Rectal smooth muscle tissue (tissue), 1 donor: ENCODE measurements at regions not wholly inside any gene's neighbourhood (a gene's known extent, or its start where the extent isn't known, plus 50 kb on each side); places are given as distances from the start of the nearest gene placed in this dataset.
A peak's percentile ranks its signal among the peaks of the same experiment; 100 is the strongest.

Source experiments
- H3K27ac ChIP-seq: one replicate; pipeline ENCODE4 v1.7.0; 2013; ENCODE audit warnings: low read depth, low read length, inconsistent platforms
- H3K27me3 ChIP-seq: one replicate; pipeline ENCODE4 v1.7.0; 2013; ENCODE audit warnings: low read length; ENCODE audit not compliant: control insufficient read depth, insufficient read depth
- H3K36me3 ChIP-seq: one replicate; pipeline ENCODE4 v1.7.0; 2013; ENCODE audit warnings: low read length; ENCODE audit not compliant: control insufficient read depth, insufficient read depth
- H3K4me1 ChIP-seq: one replicate; pipeline ENCODE4 v1.7.0; 2013; ENCODE audit warnings: low read length; ENCODE audit not compliant: control insufficient read depth, insufficient read depth
- H3K4me3 ChIP-seq: one replicate; pipeline ENCODE4 v1.7.0; 2013; ENCODE audit warnings: low read length
- H3K9ac ChIP-seq: one replicate; pipeline ENCODE4 v1.7.0; 2013; ENCODE audit warnings: low read length

GRCh38 chr15:85298941-85299340, 81.5 kb upstream of the AKAP13 start:
- no peak overlapping the region for H3K4me3 ChIP-seq
- no peak overlapping the region for H3K27ac ChIP-seq
- no peak overlapping the region for H3K9ac ChIP-seq
- no peaks in the 10 kb centered on the region for H3K27me3 ChIP-seq
- H3K4me1 ChIP-seq: no peaks in the 10 kb centered on the region
- H3K36me3 ChIP-seq: no peaks in the 10 kb centered on the region

DNA sequence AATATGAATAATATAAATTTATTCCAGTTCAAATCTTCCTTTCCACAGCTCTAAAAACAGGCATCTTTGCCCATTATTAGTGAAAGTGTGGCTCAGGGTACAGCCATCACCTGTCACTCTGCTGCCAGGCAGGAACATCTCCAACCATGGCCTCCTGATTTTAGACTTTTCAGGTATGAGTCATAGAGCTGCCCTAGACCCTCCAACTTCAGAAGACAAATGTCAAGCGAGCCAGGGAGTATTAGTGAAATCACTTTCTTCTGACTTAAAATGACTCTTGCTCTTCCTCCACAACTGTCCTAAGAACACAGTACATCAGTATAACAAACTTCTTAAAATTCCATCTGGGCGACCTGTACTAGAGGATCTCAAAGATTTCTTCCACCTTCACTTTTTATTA, 78.1 kb upstream of the AKAP13 start:
- H3K4me1 ChIP-seq: no peaks in the 10 kb centered on the region
- H3K9ac ChIP-seq: no peak overlapping the region
- no peak overlapping the region for H3K27ac ChIP-seq
- H3K27me3 ChIP-seq: no peaks in the 10 kb centered on the region
- H3K4me3 ChIP-seq: no peak overlapping the region
- no peaks in the 10 kb centered on the region for H3K36me3 ChIP-seq

- Histone ChIP-seq H3K27me3 (no peaks in the 10 kb centered on the region), H3K4me1 (no peaks in the 10 kb centered on the region), H3K4me3 (no peak overlapping the region), H3K9ac (no peak overlapping the region), H3K36me3 (no peaks in the 10 kb centered on the region), H3K27ac (no peak overlapping the region)
Measured at GRCh38 chr15:85305050-85305449, 75.4 kb upstream of the AKAP13 start.

GRCh38 chr15:85306946-85307686, 73.3 kb upstream of the AKAP13 start:
- Histone ChIP-seq H3K27me3 (no peaks in the 10 kb centered on the region), H3K4me1 (no peaks in the 10 kb centered on the region), H3K9ac (no peak overlapping the region), H3K27ac (no peak overlapping the region), H3K4me3 (no peak overlapping the region), H3K36me3 (no peaks in the 10 kb centered on the region)

GRCh38 chr15:85307687-85308045, 72.7 kb upstream of the AKAP13 start:
- H3K4me1 ChIP-seq: no peaks in the 10 kb centered on the region
- H3K36me3 ChIP-seq: no peaks in the 10 kb centered on the region
- H3K4me3 ChIP-seq: no peak overlapping the region
- no peaks in the 10 kb centered on the region for H3K27me3 ChIP-seq
- H3K9ac ChIP-seq: no peak overlapping the region
- H3K27ac ChIP-seq: no peak overlapping the region

GRCh38 chr15:85311647-85312046, 68.8 kb upstream of the AKAP13 start:
- Histone ChIP-seq H3K36me3 (no peaks in the 10 kb centered on the region), H3K27me3 (no peaks in the 10 kb centered on the region), H3K4me3 (no peak overlapping the region), H3K9ac (no peak overlapping the region), H3K4me1 (peaks cover 7% of the 10 kb centered on the region), H3K27ac (no peak overlapping the region)

DNA sequence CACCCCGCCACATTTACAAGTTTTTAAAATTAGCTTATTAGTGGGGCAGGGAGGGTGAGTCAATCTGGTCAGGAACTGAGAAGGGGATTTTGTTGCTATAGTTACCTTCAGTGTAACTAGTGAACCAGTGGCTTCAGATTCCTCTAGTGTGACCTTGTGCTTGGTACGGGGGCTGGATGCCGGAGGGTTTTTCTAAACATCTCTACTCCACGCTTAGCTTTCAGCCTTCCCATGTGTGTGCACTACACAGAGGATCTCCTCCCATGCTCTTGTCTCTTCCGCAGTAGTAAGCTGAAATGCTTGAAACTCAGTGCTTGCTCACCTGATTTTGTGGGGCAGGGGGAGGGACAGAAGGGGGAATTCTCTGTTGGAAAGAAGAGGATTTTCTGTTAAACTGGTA, 67.9 kb upstream of the AKAP13 start:
- no peaks in the 10 kb centered on the region for H3K27me3 ChIP-seq
- no peaks in the 10 kb centered on the region for H3K36me3 ChIP-seq
- no peak overlapping the region for H3K27ac ChIP-seq
- peaks cover 8% of the 10 kb centered on the region for H3K4me1 ChIP-seq
- H3K4me3 ChIP-seq: no peak overlapping the region
- no peak overlapping the region for H3K9ac ChIP-seq

GRCh38 chr15:85312929-85313331, 67.5 kb upstream of the AKAP13 start:
- peaks cover 8% of the 10 kb centered on the region for H3K4me1 ChIP-seq
- no peak overlapping the region for H3K27ac ChIP-seq
- H3K36me3 ChIP-seq: no peaks in the 10 kb centered on the region
- H3K27me3 ChIP-seq: no peaks in the 10 kb centered on the region
- H3K9ac ChIP-seq: no peak overlapping the region
- H3K4me3 ChIP-seq: no peak overlapping the region

DNA sequence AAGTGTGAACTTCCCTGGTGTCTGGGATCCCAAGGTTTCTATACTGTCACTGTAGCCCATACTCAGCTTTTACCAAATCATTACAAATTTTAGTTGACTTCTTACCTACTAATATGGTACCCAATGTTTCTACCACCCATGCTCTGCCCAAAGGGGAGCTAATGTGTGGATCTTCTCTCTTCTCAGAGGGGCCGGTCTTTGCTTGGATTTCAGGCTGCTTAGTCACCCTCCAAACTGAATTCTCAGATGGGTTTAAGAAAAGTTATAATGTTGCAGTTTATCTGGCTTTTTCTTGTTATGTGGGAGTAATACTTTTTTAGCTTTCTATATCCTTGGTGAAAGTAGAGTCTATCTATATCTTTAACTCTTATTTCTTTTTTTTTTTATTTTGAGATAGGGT, 67.1 kb upstream of the AKAP13 start:
- Histone ChIP-seq H3K27ac (no peak overlapping the region), H3K36me3 (no peaks in the 10 kb centered on the region), H3K4me1 (peaks cover 8% of the 10 kb centered on the region), H3K4me3 (no peak overlapping the region), H3K9ac (no peak overlapping the region), H3K27me3 (no peaks in the 10 kb centered on the region)

- peaks cover 8% of the 10 kb centered on the region for H3K4me1 ChIP-seq
- no peak overlapping the region for H3K9ac ChIP-seq
- H3K4me3 ChIP-seq: no peak overlapping the region
- H3K27ac ChIP-seq: no peak overlapping the region
- no peaks in the 10 kb centered on the region for H3K27me3 ChIP-seq
- no peaks in the 10 kb centered on the region for H3K36me3 ChIP-seq
Measured at GRCh38 chr15:85314146-85314545, 66.3 kb upstream of the AKAP13 start.

DNA sequence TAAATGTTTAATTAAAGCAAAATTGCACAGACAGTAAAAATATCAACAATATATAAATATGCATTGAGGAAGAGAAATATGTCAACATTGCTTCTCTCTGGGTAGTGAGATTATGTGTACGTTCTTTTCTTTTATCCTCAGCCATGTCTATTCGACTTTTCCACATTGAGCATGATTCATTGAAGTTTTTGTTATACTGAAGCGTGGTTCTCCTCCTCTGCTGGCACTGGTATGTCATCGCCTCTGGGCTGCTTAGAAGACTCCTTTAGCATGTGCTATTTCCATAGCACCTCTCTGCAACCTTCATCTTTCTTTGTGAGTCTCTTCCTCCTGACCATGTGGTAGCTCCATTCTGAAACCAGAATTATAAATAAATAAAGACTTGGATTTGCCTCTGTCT, 65.8 kb upstream of the AKAP13 start:
- H3K4me3 ChIP-seq: no peak overlapping the region
- H3K27ac ChIP-seq: no peak overlapping the region
- H3K4me1 ChIP-seq: peaks cover 8% of the 10 kb centered on the region
- no peaks in the 10 kb centered on the region for H3K36me3 ChIP-seq
- H3K27me3 ChIP-seq: no peaks in the 10 kb centered on the region
- no peak overlapping the region for H3K9ac ChIP-seq

DNA sequence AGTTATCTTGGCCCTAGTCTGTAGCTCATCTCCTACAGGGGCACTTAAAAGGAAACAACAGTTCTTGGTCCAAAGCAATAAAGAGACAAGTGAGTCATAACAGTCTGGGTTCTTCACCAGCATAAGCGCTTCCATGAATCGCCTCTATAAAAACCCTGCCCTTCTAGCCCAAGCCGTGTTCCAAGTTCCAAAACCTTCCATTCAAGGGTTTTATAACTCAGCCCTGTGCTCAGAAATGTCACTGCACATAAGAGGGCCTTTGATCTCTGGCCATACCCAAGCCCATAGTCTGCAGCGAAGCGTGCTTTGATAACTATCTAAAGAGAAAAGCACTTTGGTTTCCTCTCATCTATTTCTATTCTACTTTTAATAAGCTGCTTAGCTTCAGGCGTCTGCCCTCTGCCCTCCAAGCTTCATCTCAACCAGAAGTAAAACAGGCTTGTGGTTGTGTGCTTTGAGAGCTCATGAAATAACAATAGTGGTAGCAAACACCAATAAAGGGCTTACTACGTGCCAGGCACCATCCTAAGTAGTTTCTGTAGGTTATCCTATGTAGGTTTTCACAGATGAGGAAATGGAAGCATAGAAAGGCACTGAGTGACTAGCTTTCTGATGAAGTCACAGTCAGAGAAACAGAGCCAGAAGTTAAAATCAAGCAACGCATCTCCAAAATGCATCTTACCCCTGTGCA, 64.0 kb upstream of the AKAP13 start:
- Histone ChIP-seq H3K4me1 (peaks cover 8% of the 10 kb centered on the region), H3K27me3 (no peaks in the 10 kb centered on the region), H3K4me3 (no peak overlapping the region), H3K36me3 (no peaks in the 10 kb centered on the region), H3K27ac (peak overlapping the region; percentile 43), H3K9ac (no peak overlapping the region)
